B cell (primary cell): ENCODE measurements at regions not wholly inside any gene's neighbourhood (a gene's known extent, or its start where the extent isn't known, plus 50 kb on each side); places are given as distances from the start of the nearest gene placed in this dataset.

Experiments
- ATAC-seq: fragments of 200-7000 bp; cut with Tn5 transposase; one replicate; pipeline ENCODE4 v1.10.0; 2021; ENCODE audit warnings: low read depth, mild to moderate bottlenecking, moderate number of reproducible peaks, moderate library complexity
- CTCF ChIA-PET: fragments of 350-600 bp; sonication (Branson Sonifier 250); formaldehyde crosslinking; loops from one replicate; lab custom pipeline; 2021; ENCODE audit warnings: antibody characterized with exemption, inconsistent platforms; lab: Charles Lee
- POLR2A ChIA-PET: fragments of 350-600 bp; sonication (Branson Sonifier 250); formaldehyde crosslinking; loops from one replicate; lab custom pipeline; 2021; ENCODE audit warnings: antibody characterized with exemption; lab: Charles Lee
- DNase-seq: peaks from one replicate; pipeline ENCODE4 v3.0.0; 2013
- H2AFZ ChIP-seq: 2 replicates; pipeline ENCODE4 v1.6.1; 2012; ENCODE audit warnings: mild to moderate bottlenecking, low read depth, low read length; ENCODE audit not compliant: insufficient read depth, poor library complexity, severe bottlenecking
- H3K27ac ChIP-seq, 2 donors: 1 replicate in 1 of 2; 2 replicates in 1 of 2; pipeline ENCODE4 v1.5.1; 2012 to 2013; ENCODE audit warnings: low read length in 2 of 2, mild to moderate bottlenecking in 2 of 2, moderate library complexity in 1 of 2
- H3K27me3 ChIP-seq, 4 experiments: fragments of 200-600 bp in 1 of 4; sonication (generic) in 1 of 4; replicated peaks in 1 of 4; 1 replicate in 2 of 4; 2 replicates in 2 of 4; pipeline versions ENCODE4 v1.6.1 to v1.7.0; 2013 to 2016; ENCODE audit warnings: low read length in 3 of 4, mild to moderate bottlenecking in 2 of 4, mixed read lengths in 1 of 4, moderate library complexity in 1 of 4; ENCODE audit not compliant: insufficient read depth in 4 of 4, control insufficient read depth in 3 of 4; ENCODE audit errors: control extremely low read depth in 1 of 4
- H3K36me3 ChIP-seq, 2 experiments: replicated peaks in 1 of 2; 1 replicate in 1 of 2; 2 replicates in 1 of 2; pipeline versions ENCODE4 v1.6.1 to v1.7.1; 2013; ENCODE audit warnings: low read length in 1 of 2; ENCODE audit not compliant: insufficient read depth in 2 of 2, control insufficient read depth in 1 of 2; ENCODE audit errors: control extremely low read depth in 1 of 2, extremely low read depth in 1 of 2
- H3K4me1 ChIP-seq, 2 donors: fragments of 200-600 bp in 1 of 2; sonication (generic) in 1 of 2; 1 replicate in 1 of 2; 2 replicates in 1 of 2; pipeline versions ENCODE4 v1.5.1 to v1.6.1; 2013 to 2017; ENCODE audit warnings: low read length in 2 of 2; ENCODE audit not compliant: control insufficient read depth in 2 of 2, insufficient read depth in 2 of 2
- H3K4me2 ChIP-seq: replicated peaks from 2 replicates; pipeline ENCODE3; 2012; ENCODE audit warnings: mild to moderate bottlenecking, low read depth, low read length; ENCODE audit not compliant: poor library complexity, severe bottlenecking
- H3K4me3 ChIP-seq, 5 experiments: fragments of 200-600 bp in 1 of 5; sonication (generic) in 1 of 5; 1 replicate in 3 of 5; 2 replicates in 2 of 5; pipeline versions ENCODE4 v1.5.1 to v1.7.0; 2011 to 2016; ENCODE audit warnings: low read length in 4 of 5, mild to moderate bottlenecking in 4 of 5, low read depth in 2 of 5, control low read depth in 1 of 5, moderate library complexity in 1 of 5; ENCODE audit not compliant: insufficient read depth in 1 of 5; ENCODE audit errors: control extremely low read depth in 1 of 5, extremely low read depth in 1 of 5
- H3K79me2 ChIP-seq: fragments of 200-600 bp; sonication (generic); one replicate; pipeline ENCODE4 v1.6.0; 2016; ENCODE audit warnings: low read length; ENCODE audit not compliant: control insufficient read depth, insufficient read depth
- H3K9ac ChIP-seq: fragments of 200-600 bp; sonication (generic); 2 replicates; pipeline ENCODE4 v1.6.1; 2017; ENCODE audit warnings: mild to moderate bottlenecking, low read length, moderate library complexity
- H3K9me3 ChIP-seq, 3 donors: one replicate each; pipeline versions ENCODE4 v1.6.1 to v1.7.1; 2013; ENCODE audit warnings: low read length in 2 of 3; ENCODE audit not compliant: control insufficient read depth in 2 of 3, insufficient read depth in 1 of 3; ENCODE audit errors: control extremely low read depth in 1 of 3
- H4K20me1 ChIP-seq: 2 replicates; pipeline ENCODE4 v1.6.0; 2012; ENCODE audit warnings: mild to moderate bottlenecking, low read length; ENCODE audit not compliant: insufficient read depth, control insufficient read depth, poor library complexity, severe bottlenecking
- H3K27ac Mint-ChIP-seq: one replicate; pipeline ENCODE4 v1.8.0; 2021; ENCODE audit warnings: mixed read lengths
- H3K27me3 Mint-ChIP-seq: one replicate; pipeline ENCODE4 v1.8.0; 2021; ENCODE audit warnings: mixed read lengths
- H3K4me1 Mint-ChIP-seq: one replicate; pipeline ENCODE4 v1.8.0; 2021; ENCODE audit warnings: mixed read lengths
- H3K4me3 Mint-ChIP-seq: one replicate; pipeline ENCODE4 v1.8.0; 2021; ENCODE audit warnings: mixed read lengths
- H3K9me3 Mint-ChIP-seq: one replicate; pipeline ENCODE4 v1.8.0; 2022; ENCODE audit warnings: mixed read lengths; ENCODE audit not compliant: insufficient read depth
- EZH2 ChIP-seq: IDR thresholded peaks from 2 replicates; pipeline ENCODE4 v1.6.1; 2012; ENCODE audit warnings: borderline replicate concordance, low read depth, mild to moderate bottlenecking, moderate library complexity, low read length; ENCODE audit not compliant: insufficient read depth, poor library complexity, severe bottlenecking
- WGBS: methylation state at CpG from one replicate; pipeline ENCODE4 v1.1.5; 2013; ENCODE audit warnings: missing lambda C conversion rate; ENCODE audit not compliant: insufficient coverage; 5-methylcytosine and 5-hydroxymethylcytosine counted together
- intact Hi-C: fragments of 100-400 bp; cut with micrococcal nuclease; formaldehyde crosslinking; loops from one replicate; pipeline ENCODE4 v1.10.0; 2022
- TF ChIP-seq, protein P1 (sequence below): fragments of 200-600 bp; IDR thresholded peaks from one replicate; pipeline ENCODE4 v1.8.0; 2022; ENCODE audit warnings: antibody characterized with exemption, mild to moderate bottlenecking

DNA sequence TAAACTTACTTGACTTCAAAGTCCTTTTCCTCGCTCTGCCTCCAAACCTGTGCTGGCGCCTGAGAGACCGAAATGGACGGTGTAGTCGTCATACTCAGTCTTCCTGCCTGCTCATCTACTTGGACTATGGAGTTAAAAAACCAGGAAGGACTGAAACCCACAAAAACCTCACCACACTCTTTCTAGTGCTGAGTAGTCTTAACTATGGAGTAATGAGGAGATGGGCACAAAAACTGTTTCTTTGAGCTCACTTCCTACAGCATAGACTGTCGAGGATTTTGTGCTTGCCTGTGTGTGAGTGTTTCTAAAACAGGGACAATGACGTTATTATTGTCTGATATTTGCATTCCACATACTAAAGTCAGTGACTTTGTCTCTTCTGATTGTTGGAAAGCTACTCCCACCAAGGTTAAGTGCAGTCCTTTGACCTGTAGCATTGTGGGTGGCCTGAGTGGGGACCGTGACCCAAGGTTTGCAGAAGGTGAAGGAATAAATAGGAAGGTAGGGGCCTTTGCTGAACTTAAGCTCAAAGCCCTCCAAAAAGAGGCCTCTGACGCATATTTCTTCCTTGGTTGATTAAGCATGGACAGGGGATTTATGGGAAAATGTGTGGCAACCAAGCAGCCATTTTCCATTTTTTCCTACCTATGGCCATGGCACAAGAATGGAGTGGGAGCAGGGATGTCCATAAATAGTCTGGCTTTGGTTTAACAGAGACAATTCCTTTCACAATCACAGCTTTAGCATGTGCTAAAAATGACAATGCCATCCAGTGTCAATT lies 109.6 kb downstream of the ZBTB18 start:
- Histone ChIP-seq H3K9me3 (no peaks in the 10 kb centered on the region), H3K36me3 (no peaks in the 10 kb centered on the region), H3K9ac (no peak overlapping the region), H4K20me1 (no peaks in the 10 kb centered on the region), H3K4me3 (no peak overlapping the region), H3K4me1 (no peaks in the 10 kb centered on the region), H3K27ac (no peak overlapping the region), H3K4me2 (no peak overlapping the region), H2AFZ (no peak overlapping the region), H3K27me3 (no peaks in the 10 kb centered on the region), H3K79me2 (no peaks in the 10 kb centered on the region)
- ChIA-PET CTCF (no interaction called here), POLR2A (no interaction called here)
- Mint-ChIP-seq H3K4me1 (no peaks in the 10 kb centered on the region), H3K4me3 (no peak overlapping the region), H3K27ac (no peak overlapping the region), H3K9me3 (peaks cover 3% of the 10 kb centered on the region), H3K27me3 (peaks cover 6% of the 10 kb centered on the region)
- ATAC-seq (no peak), DNase-seq (no peak)
- intact Hi-C loops, result no loop called here
- TF ChIP-seq EZH2, result no peak
- TF ChIP-seq, protein P1, sequence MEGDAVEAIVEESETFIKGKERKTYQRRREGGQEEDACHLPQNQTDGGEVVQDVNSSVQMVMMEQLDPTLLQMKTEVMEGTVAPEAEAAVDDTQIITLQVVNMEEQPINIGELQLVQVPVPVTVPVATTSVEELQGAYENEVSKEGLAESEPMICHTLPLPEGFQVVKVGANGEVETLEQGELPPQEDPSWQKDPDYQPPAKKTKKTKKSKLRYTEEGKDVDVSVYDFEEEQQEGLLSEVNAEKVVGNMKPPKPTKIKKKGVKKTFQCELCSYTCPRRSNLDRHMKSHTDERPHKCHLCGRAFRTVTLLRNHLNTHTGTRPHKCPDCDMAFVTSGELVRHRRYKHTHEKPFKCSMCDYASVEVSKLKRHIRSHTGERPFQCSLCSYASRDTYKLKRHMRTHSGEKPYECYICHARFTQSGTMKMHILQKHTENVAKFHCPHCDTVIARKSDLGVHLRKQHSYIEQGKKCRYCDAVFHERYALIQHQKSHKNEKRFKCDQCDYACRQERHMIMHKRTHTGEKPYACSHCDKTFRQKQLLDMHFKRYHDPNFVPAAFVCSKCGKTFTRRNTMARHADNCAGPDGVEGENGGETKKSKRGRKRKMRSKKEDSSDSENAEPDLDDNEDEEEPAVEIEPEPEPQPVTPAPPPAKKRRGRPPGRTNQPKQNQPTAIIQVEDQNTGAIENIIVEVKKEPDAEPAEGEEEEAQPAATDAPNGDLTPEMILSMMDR, result no peak
- WGBS, result 65% methylated on average over 7 of the region's 9 CpGs

- Mint-ChIP-seq H3K4me3 (no peak overlapping the region), H3K27me3 (peaks cover 3% of the 10 kb centered on the region), H3K27ac (no peak overlapping the region), H3K4me1 (no peaks in the 10 kb centered on the region), H3K9me3 (peaks cover 3% of the 10 kb centered on the region)
- H3K27me3 ChIP-seq, result no peaks in the 10 kb centered on the region
- WGBS, result 92% methylated on average over 2 of the region's 5 CpGs
- H3K4me3 ChIP-seq, result no peak overlapping the region
- TF ChIP-seq EZH2, result no peak
- TF ChIP-seq, protein P1, result no peak
- intact Hi-C loops, result no loop called here
- DNase-seq (no peak), ATAC-seq (no peak)
- no peaks in the 10 kb centered on the region for H3K79me2 ChIP-seq
- no peak overlapping the region for H3K4me2 ChIP-seq
- H3K27ac ChIP-seq, result no peak overlapping the region
- no peaks in the 10 kb centered on the region for H4K20me1 ChIP-seq
- ChIA-PET CTCF (no interaction called here), POLR2A (no interaction called here)
- H3K4me1 ChIP-seq, result no peaks in the 10 kb centered on the region
- no peak overlapping the region for H2AFZ ChIP-seq
- H3K36me3 ChIP-seq, result no peaks in the 10 kb centered on the region
- no peaks in the 10 kb centered on the region for H3K9me3 ChIP-seq
- H3K9ac ChIP-seq, result no peak overlapping the region
These were observed 110.1 kb downstream of the ZBTB18 start for GRCh38 chr1:244161236-244161510.
